Astrocyte (in vitro differentiated cells and primary cell): ENCODE measurements at regions not wholly inside any gene's neighbourhood (a gene's known extent, or its start where the extent isn't known, plus 50 kb on each side); places are given as distances from the start of the nearest gene placed in this dataset.
"Not testable (repeated sequence)": the region's sequence is repeated elsewhere in the genome, so short reads cannot be mapped to it uniquely, and the experiment has no call there.

Experiments used
- DNase-seq: peaks from one replicate; pipeline ENCODE4 v3.0.0-alpha.2; 2010; ENCODE audit warnings: low read depth
- FAIRE-seq: peaks from 2 replicates; lab custom pipeline; 2011; peaks lifted over from hg19 to GRCh38; lab: Jason Lieb, UNC
- H2AFZ ChIP-seq: 2 replicates; pipeline ENCODE4 v1.6.0; 2012; ENCODE audit warnings: low read depth, low read length, inconsistent platforms
- H3K27ac ChIP-seq: 2 replicates; pipeline ENCODE4 v1.5.1; 2011; ENCODE audit warnings: low read depth, low read length, inconsistent platforms
- H3K27me3 ChIP-seq: 2 replicates; pipeline ENCODE4 v1.6.0; 2011; ENCODE audit warnings: low read length, inconsistent platforms; ENCODE audit not compliant: insufficient read depth
- H3K36me3 ChIP-seq: 2 replicates; pipeline ENCODE4 v1.5.1; 2011; ENCODE audit warnings: low read length, inconsistent platforms; ENCODE audit not compliant: insufficient read depth
- H3K4me1 ChIP-seq: 2 replicates; pipeline ENCODE4 v1.5.1; 2011; ENCODE audit warnings: low read length, inconsistent platforms; ENCODE audit not compliant: insufficient read depth
- H3K4me2 ChIP-seq: 2 replicates; pipeline ENCODE4 v1.6.0; 2012; ENCODE audit warnings: low read length, inconsistent platforms
- H3K4me3 ChIP-seq: 2 replicates; pipeline ENCODE4 v1.5.1; 2011; ENCODE audit warnings: low read depth, mild to moderate bottlenecking, low read length, inconsistent platforms; ENCODE audit not compliant: insufficient read depth
- H3K79me2 ChIP-seq: 2 replicates; pipeline ENCODE4 v1.6.0; 2012; ENCODE audit warnings: mild to moderate bottlenecking, low read length, inconsistent platforms; ENCODE audit not compliant: insufficient read depth
- H3K9ac ChIP-seq: 2 replicates; pipeline ENCODE4 v1.6.0; 2012; ENCODE audit warnings: mild to moderate bottlenecking, low read length, inconsistent platforms
- H3K9me3 ChIP-seq: 2 replicates; pipeline ENCODE4 v1.5.1; 2012; ENCODE audit warnings: low read depth, mild to moderate bottlenecking, low read length, inconsistent platforms; ENCODE audit not compliant: insufficient read depth
- H4K20me1 ChIP-seq: 2 replicates; pipeline ENCODE4 v1.6.0; 2012; ENCODE audit warnings: low read length, inconsistent platforms; ENCODE audit not compliant: insufficient read depth
- H3K27ac Mint-ChIP-seq: one replicate; pipeline ENCODE4 v1.8.0; 2021; ENCODE audit warnings: mild to moderate bottlenecking, mixed read lengths; ENCODE audit not compliant: unreplicated experiment
- H3K27me3 Mint-ChIP-seq: one replicate; pipeline ENCODE4 v1.8.0; 2021; ENCODE audit warnings: low read depth, mixed read lengths; ENCODE audit not compliant: unreplicated experiment
- H3K36me3 Mint-ChIP-seq: one replicate; pipeline ENCODE4 v1.8.0; 2021; ENCODE audit warnings: low read depth, mixed read lengths; ENCODE audit not compliant: unreplicated experiment
- H3K4me1 Mint-ChIP-seq: one replicate; pipeline ENCODE4 v1.8.0; 2021; ENCODE audit warnings: low read depth, mixed read lengths; ENCODE audit not compliant: unreplicated experiment
- H3K4me3 Mint-ChIP-seq: one replicate; pipeline ENCODE4 v1.8.0; 2021; ENCODE audit warnings: mild to moderate bottlenecking, moderate library complexity, mixed read lengths; ENCODE audit not compliant: unreplicated experiment
- H3K9me3 Mint-ChIP-seq: one replicate; pipeline ENCODE4 v1.8.0; 2021; ENCODE audit warnings: mild to moderate bottlenecking, mixed read lengths; ENCODE audit not compliant: unreplicated experiment
- CTCF ChIP-seq: IDR thresholded peaks from 2 replicates; pipeline ENCODE4 v1.5.1; 2011; ENCODE audit warnings: low read depth, mild to moderate bottlenecking, inconsistent platforms, low read length, moderate library complexity; ENCODE audit not compliant: insufficient read depth
- EZH2 ChIP-seq: IDR thresholded peaks from 2 replicates; pipeline ENCODE4 v1.6.1; 2012; ENCODE audit warnings: mild to moderate bottlenecking, low read length, inconsistent platforms; ENCODE audit not compliant: insufficient read depth

GRCh38 chr10:63692220-63692896 lies 171.2 kb downstream of the REEP3 start:
- peaks cover 4% of the 10 kb centered on the region for H3K4me1 Mint-ChIP-seq
- peaks cover 4% of the 10 kb centered on the region for H3K4me1 ChIP-seq
- no peak overlapping the region for H3K9ac ChIP-seq
- H3K9me3 Mint-ChIP-seq: peaks cover 3% of the 10 kb centered on the region
- H3K4me3 Mint-ChIP-seq: no peak overlapping the region
- H3K36me3 Mint-ChIP-seq: no peaks in the 10 kb centered on the region
- no peak for DNase-seq
- no peak overlapping the region for H3K4me2 ChIP-seq
- H2AFZ ChIP-seq: no peak overlapping the region
- no peaks in the 10 kb centered on the region for H3K27me3 Mint-ChIP-seq
- H3K4me3 ChIP-seq: no peak overlapping the region
- H3K27ac Mint-ChIP-seq: no peak overlapping the region
- no peaks in the 10 kb centered on the region for H3K79me2 ChIP-seq
- no peaks in the 10 kb centered on the region for H3K36me3 ChIP-seq
- H4K20me1 ChIP-seq: no peaks in the 10 kb centered on the region
- TF ChIP-seq EZH2: no peak
- TF ChIP-seq CTCF: no peak
- FAIRE-seq: no peak
- H3K27me3 ChIP-seq: no peaks in the 10 kb centered on the region
- no peak overlapping the region for H3K27ac ChIP-seq
- H3K9me3 ChIP-seq: no peaks in the 10 kb centered on the region

GRCh38 chr10:63693021-63693420 lies 171.8 kb downstream of the REEP3 start:
- not testable (repeated sequence) for FAIRE-seq, H3K9me3 Mint-ChIP-seq, H3K9ac ChIP-seq, H3K4me1 ChIP-seq, H3K4me1 Mint-ChIP-seq, H3K9me3 ChIP-seq, H3K4me3 ChIP-seq, H3K27me3 ChIP-seq, H3K4me2 ChIP-seq, H3K27me3 Mint-ChIP-seq, H3K27ac ChIP-seq, H3K36me3 Mint-ChIP-seq, H3K27ac Mint-ChIP-seq, H3K36me3 ChIP-seq, H2AFZ ChIP-seq, DNase-seq, H3K79me2 ChIP-seq, H4K20me1 ChIP-seq, H3K4me3 Mint-ChIP-seq

- FAIRE-seq (no peak), DNase-seq (no peak)
- Histone ChIP-seq H3K9me3 (no peaks in the 10 kb centered on the region), H2AFZ (no peak overlapping the region), H3K4me2 (no peak overlapping the region), H3K4me3 (no peak overlapping the region), H4K20me1 (no peaks in the 10 kb centered on the region), H3K36me3 (no peaks in the 10 kb centered on the region), H3K79me2 (no peaks in the 10 kb centered on the region), H3K9ac (no peak overlapping the region), H3K27me3 (no peaks in the 10 kb centered on the region), H3K4me1 (peaks cover 25% of the 10 kb centered on the region), H3K27ac (no peak overlapping the region)
- Mint-ChIP-seq H3K27me3 (no peaks in the 10 kb centered on the region), H3K4me1 (peaks cover 31% of the 10 kb centered on the region), H3K36me3 (no peaks in the 10 kb centered on the region), H3K27ac (no peak overlapping the region), H3K4me3 (no peak overlapping the region), H3K9me3 (peaks cover 3% of the 10 kb centered on the region)
- TF ChIP-seq CTCF (no peak), EZH2 (no peak)
These were observed 175.0 kb downstream of the REEP3 start for GRCh38 chr10:63696205-63696604.
